Urinary bladder (tissue), 3 donors: ENCODE measurements at regions not wholly inside any gene's neighbourhood (a gene's known extent, or its start where the extent isn't known, plus 50 kb on each side); places are given as distances from the start of the nearest gene placed in this dataset.

Source experiments
- DNase-seq: peaks from one replicate; pipeline ENCODE4 v3.0.0-alpha.2; 2015; ENCODE audit errors: extremely low spot score
- H3K27ac ChIP-seq: one replicate; pipeline ENCODE4 v1.5.1; 2013; ENCODE audit warnings: low read depth, mild to moderate bottlenecking, moderate library complexity
- H3K36me3 ChIP-seq: one replicate; pipeline ENCODE4 v1.6.1; 2013; ENCODE audit warnings: mild to moderate bottlenecking, moderate library complexity; ENCODE audit not compliant: insufficient read depth
- H3K4me1 ChIP-seq: one replicate; pipeline ENCODE4 v1.6.1; 2013; ENCODE audit warnings: mild to moderate bottlenecking, moderate library complexity; ENCODE audit not compliant: insufficient read depth
- H3K4me3 ChIP-seq: one replicate; pipeline ENCODE4 v1.5.1; 2013; ENCODE audit warnings: low read depth, low read length
- WGBS: extraction: QIAGEN DNeasy Blood & Tissue Kit; methylation state at CpG from one replicate; pipeline ENCODE4 v1.1.7; 2013; 5-methylcytosine and 5-hydroxymethylcytosine counted together
- donor health status: healthy with polysubstance abuse.
- donor health status: healthy.

- Histone ChIP-seq H3K4me3 (no peak overlapping the region), H3K27ac (no peak overlapping the region), H3K36me3 (no peaks in the 10 kb centered on the region), H3K4me1 (no peaks in the 10 kb centered on the region)
- WGBS, result 79% methylated on average over 4 of the region's 4 CpGs
- no peak for DNase-seq
Measured at GRCh38 chr1:208358651-208359050, 114.5 kb upstream of the PLXNA2 start.

DNA sequence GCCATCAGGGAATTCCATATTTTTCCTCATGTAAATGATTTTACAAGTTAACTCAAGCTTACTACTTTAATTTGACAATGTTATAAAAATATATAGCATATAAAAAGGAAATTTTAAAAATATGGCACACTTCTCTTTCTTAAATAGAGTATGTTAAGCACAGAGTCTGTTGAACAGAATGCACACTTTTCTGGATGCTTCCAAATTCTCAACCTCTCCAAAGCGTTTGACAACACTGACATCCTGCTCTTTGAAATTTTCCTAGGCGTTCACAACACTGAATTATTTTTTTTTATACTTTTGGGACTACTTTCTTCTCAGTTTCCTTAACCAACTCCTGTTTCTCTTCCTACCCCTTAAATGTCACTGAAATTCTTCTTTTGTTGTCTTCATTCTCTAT is 117.8 kb upstream of the PLXNA2 start:
- H3K36me3 ChIP-seq, result no peaks in the 10 kb centered on the region
- WGBS, result 85% methylated on average over 2 of the region's 2 CpGs
- H3K4me1 ChIP-seq, result no peaks in the 10 kb centered on the region
- H3K27ac ChIP-seq, result no peak overlapping the region
- no peak for DNase-seq
- no peak overlapping the region for H3K4me3 ChIP-seq

DNA sequence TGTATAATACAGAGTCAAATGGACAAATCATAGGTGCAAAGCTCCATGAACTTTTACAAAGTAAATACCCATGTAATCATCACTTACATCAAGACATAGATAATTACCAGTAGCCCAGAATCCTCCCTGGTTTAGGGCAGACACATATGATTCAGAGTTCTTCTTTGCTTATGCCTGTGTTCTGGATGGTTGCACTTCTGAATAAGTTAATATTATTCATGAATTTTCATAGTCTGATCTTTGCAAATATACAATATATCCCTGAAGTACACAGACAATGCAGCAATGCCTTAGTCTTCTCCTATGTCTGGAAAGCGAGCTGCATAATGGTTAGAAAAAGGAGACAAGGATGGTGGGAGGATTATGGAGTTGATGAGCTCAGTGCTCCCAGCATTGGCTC is 122.4 kb upstream of the PLXNA2 start:
- WGBS, result 93% methylated on average over 1 of the region's 1 CpG

DNA sequence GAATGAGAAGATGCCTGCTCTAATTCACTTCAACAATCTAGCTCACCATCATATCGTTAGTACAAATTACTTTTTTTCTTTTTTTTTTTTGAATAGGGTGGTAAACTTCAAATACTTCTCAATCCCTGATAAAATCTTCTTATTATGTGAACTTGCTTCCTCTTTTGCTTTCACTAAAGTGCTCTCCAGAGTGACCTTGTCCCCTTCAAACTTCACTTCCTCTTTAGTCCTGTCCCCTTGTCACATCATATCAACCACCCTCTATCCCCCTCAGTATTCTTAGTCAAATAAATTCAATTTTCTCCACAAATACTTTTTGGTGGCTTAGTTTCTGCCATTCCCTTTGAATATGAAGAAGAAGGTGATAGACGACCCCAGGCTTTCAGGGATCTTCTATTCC is 124.9 kb upstream of the PLXNA2 start:
- WGBS, result 63% methylated on average over 2 of the region's 2 CpGs
- no peak overlapping the region for H3K27ac ChIP-seq
- H3K36me3 ChIP-seq, result no peaks in the 10 kb centered on the region
- no peak for DNase-seq
- H3K4me3 ChIP-seq, result no peak overlapping the region
- H3K4me1 ChIP-seq, result no peaks in the 10 kb centered on the region

More for the DNA sequence above, 122.4 kb upstream of the PLXNA2 start:
- H3K4me3 ChIP-seq, result no peak overlapping the region
- no peak overlapping the region for H3K27ac ChIP-seq
- no peaks in the 10 kb centered on the region for H3K4me1 ChIP-seq
- no peaks in the 10 kb centered on the region for H3K36me3 ChIP-seq
- DNase-seq, result no peak

- H3K4me3 ChIP-seq, result no peak overlapping the region
- 37% methylated on average over 2 of the region's 2 CpGs for WGBS
- DNase-seq, result no peak
Measured at GRCh38 chr1:208369658-208370057, 125.5 kb upstream of the PLXNA2 start.

DNA sequence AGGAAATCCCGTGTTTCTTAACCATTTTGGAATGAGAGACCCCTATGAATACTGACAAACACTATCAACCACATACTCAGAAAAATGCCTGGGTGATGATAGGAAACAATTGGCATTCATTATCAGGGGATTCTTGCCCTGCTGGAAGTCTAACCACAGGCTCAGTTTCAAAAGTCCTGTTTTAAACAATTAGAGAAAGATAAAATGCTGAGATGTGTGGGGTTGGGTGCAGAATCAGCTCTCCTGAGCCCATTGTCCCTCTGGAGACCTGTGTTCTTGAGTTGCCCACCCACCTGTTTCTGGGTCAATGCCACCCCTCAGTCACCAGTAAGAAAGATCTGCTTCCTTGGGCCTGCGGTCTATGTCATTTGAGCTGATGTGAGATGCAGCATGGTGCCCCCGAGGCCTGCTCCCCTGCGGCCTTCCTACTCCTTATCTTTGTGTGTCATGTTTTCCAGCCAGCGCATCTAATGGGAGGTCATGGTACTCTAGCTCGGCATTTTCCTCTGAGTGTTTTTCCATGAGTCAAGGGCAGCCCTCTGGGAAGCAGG is 130.3 kb upstream of the PLXNA2 start:
- H3K27ac ChIP-seq, result no peak overlapping the region
- H3K36me3 ChIP-seq, result no peaks in the 10 kb centered on the region
- H3K4me1 ChIP-seq, result no peaks in the 10 kb centered on the region
- 83% methylated on average over 6 of the region's 6 CpGs for WGBS
- no peak for DNase-seq
- no peak overlapping the region for H3K4me3 ChIP-seq

More at GRCh38 chr1:208369658-208370057, 125.5 kb upstream of the PLXNA2 start:
- Histone ChIP-seq H3K4me1 (no peaks in the 10 kb centered on the region), H3K36me3 (no peaks in the 10 kb centered on the region), H3K27ac (no peak overlapping the region)

DNA sequence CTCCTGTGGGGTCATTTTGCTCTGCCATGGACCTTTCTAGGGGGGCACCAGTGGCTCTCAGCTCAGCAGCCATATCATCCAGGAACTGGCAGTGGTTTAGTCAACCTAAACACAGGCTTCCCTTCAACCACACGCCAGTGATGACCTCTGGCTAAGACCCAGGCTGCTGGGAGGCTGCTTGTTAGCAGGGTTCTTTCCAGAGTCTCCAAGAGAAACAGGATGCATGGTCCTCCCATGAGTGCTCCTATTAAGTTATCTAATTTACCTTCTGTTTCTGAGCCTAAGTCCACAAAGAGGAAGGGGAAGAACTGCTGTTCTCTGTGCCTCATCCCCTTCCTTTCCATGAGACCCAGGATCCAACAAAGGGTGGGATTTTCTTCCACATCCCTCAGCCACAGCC is 137.3 kb upstream of the PLXNA2 start:
- 66% methylated on average over 1 of the region's 1 CpG for WGBS
- Histone ChIP-seq H3K36me3 (no peaks in the 10 kb centered on the region), H3K27ac (no peak overlapping the region), H3K4me1 (no peaks in the 10 kb centered on the region), H3K4me3 (no peak overlapping the region)
- DNase-seq, result no peak

DNA sequence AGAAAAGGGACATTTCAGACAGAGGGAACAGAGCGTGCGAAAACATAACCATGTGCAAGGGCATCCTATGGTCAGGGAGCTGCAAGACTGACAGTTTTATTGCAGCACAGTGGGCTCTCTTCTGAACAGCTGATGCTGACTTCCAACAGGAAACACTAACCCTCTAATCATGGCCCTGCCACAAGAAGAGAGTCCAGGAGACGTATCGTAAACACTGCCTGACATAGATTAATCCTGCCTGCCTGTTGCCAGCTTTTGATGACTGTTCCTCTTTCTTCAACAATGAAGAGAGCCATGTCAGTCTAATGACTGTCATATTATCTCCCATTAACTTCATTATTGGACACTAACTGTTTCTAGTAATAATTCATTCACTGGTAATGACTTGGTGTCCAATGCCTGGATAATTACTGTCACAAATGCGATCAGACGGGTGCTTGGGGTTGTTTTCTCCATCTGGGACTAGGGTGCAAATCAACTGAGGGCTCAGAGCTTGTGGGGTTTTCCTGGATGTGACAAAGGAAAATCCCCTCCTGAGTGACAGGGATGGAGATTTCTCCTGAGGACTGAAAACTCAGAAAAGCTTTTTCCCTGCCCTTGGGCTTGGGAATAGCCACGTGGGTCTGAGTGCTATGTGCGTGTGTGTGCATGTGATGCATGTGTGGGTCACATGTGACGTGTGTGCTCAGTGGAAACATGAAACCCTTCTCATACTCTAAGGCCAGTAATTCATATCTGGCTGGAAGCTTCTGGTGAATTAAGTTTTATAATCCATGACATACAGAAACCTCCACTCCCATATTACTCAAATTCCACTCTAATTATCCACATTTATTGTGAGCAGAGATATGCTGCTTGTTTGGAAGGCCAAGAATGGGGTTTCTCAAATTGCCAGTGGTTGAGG is 144.0 kb upstream of the PLXNA2 start:
- no peak for DNase-seq
- 61% methylated on average over 9 of the region's 9 CpGs for WGBS
- Histone ChIP-seq H3K4me3 (no peak overlapping the region), H3K27ac (no peak overlapping the region), H3K36me3 (no peaks in the 10 kb centered on the region), H3K4me1 (no peaks in the 10 kb centered on the region)

- Histone ChIP-seq H3K27ac (no peak overlapping the region), H3K4me3 (no peak overlapping the region), H3K4me1 (no peaks in the 10 kb centered on the region), H3K36me3 (no peaks in the 10 kb centered on the region)
- no peak for DNase-seq
- 72% methylated on average over 3 of the region's 3 CpGs for WGBS
Measured at GRCh38 chr1:208393416-208393815, 149.2 kb upstream of the PLXNA2 start.

DNA sequence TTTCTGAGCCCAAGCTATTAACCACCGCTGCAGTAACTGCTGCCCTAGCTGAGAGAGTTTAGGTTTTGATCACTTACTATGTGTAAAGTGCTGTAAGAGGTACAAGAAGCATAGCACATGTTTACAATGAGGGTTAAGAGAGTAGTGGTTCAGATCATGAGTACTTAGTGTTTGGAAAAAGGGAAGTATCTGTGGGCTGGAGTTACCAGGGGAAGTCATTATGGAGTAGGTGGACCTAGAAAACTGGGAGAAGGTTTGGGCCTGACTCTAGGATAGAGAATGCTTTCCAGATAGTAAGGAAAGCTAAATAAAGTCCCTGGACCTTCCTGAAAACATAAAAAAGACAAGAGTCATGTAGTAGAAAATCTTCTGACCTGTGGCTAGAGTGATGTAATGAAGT is 149.6 kb upstream of the PLXNA2 start:
- WGBS, result 93% methylated on average over 1 of the region's 1 CpG

DNA sequence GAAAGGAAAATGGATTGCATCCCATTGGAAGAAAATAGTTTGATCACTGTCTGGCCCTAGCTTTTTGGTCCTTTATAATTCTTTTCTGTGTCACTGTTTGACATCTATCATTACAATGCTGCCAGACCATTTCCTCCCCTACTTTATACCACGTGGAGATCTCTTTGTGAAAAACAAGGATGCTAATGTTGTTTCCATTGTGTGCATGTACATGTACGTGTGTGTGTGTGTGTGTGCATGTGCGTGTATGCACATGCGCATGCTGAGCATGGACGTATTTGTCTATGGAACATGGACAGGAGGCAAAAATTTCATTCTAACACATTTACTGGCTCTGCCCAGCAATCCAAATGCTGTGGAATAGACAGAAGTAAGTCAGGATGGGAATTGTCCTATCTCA is 153.1 kb upstream of the PLXNA2 start:
- H3K4me1 ChIP-seq, result no peaks in the 10 kb centered on the region
- no peak overlapping the region for H3K4me3 ChIP-seq
- no peak for DNase-seq
- no peaks in the 10 kb centered on the region for H3K36me3 ChIP-seq
- no peak overlapping the region for H3K27ac ChIP-seq
- 84% methylated on average over 5 of the region's 5 CpGs for WGBS

More for the DNA sequence above, 149.6 kb upstream of the PLXNA2 start:
- DNase-seq, result no peak
- Histone ChIP-seq H3K4me3 (no peak overlapping the region), H3K27ac (no peak overlapping the region), H3K36me3 (no peaks in the 10 kb centered on the region), H3K4me1 (no peaks in the 10 kb centered on the region)

GRCh38 chr1:208405014-208405413 is 160.8 kb upstream of the PLXNA2 start:
- H3K4me1 ChIP-seq, result no peaks in the 10 kb centered on the region
- DNase-seq, result no peak
- no peak overlapping the region for H3K27ac ChIP-seq
- H3K36me3 ChIP-seq, result no peaks in the 10 kb centered on the region
- 89% methylated on average over 2 of the region's 2 CpGs for WGBS
- H3K4me3 ChIP-seq, result no peak overlapping the region

DNA sequence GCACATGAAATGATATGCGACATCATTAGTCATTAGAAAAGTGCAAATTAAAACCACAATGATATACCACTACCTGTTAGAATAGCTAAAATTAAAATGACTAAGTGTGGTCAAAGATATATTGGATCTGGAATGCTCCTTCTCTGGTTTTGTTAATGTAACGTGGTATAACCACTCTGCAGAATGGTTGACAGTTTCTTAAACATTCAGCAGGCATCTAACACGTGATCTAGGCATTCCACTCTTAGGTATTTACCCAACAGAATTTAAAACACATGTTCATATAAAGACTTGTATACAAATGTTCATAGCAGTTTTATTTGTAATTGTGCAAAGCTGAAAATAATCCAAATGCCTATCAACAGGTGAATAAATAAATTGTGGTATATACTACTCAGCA is 165.0 kb upstream of the PLXNA2 start:
- DNase-seq, result no peak
- no peaks in the 10 kb centered on the region for H3K36me3 ChIP-seq
- 65% methylated on average over 3 of the region's 3 CpGs for WGBS
- H3K27ac ChIP-seq, result no peak overlapping the region
- H3K4me3 ChIP-seq, result no peak overlapping the region
- no peaks in the 10 kb centered on the region for H3K4me1 ChIP-seq

GRCh38 chr1:208410409-208410808 is 166.2 kb upstream of the PLXNA2 start:
- H3K4me1 ChIP-seq, result no peaks in the 10 kb centered on the region
- no peaks in the 10 kb centered on the region for H3K36me3 ChIP-seq
- no peak overlapping the region for H3K27ac ChIP-seq
- 77% methylated on average over 5 of the region's 5 CpGs for WGBS
- H3K4me3 ChIP-seq, result no peak overlapping the region
- DNase-seq, result no peak
